Activated CD4-positive, alpha-beta T cell treated with anti-CD3 and anti-CD28 coated beads, Interleukin-2, amount 50 U/mL, for 16 hours (primary cell): ENCODE measurements at regions not wholly inside any gene's neighbourhood (a gene's known extent, or its start where the extent isn't known, plus 50 kb on each side); places are given as distances from the start of the nearest gene placed in this dataset.
"Not testable (repeated sequence)": the region's sequence is repeated elsewhere in the genome, so short reads cannot be mapped to it uniquely, and the experiment has no call there.

Experiments
- DNase-seq: peaks from one replicate; pipeline ENCODE4 v3.0.0-alpha.2; 2020

- no peak for DNase-seq
Observed at GRCh38 chr10:28354511-28354910, 51.6 kb upstream of the MPP7 start.

- DNase-seq = no peak
Observed at GRCh38 chr10:28355376-28355775, 52.5 kb upstream of the MPP7 start.

- DNase-seq = no peak
Observed at GRCh38 chr10:28359334-28359733, 56.5 kb upstream of the MPP7 start.

GRCh38 chr10:28360175-28360574 lies 57.3 kb upstream of the MPP7 start:
- DNase-seq = no peak

GRCh38 chr10:28363376-28363775 lies 60.5 kb upstream of the MPP7 start:
- DNase-seq = no peak

- no peak for DNase-seq
Observed at GRCh38 chr10:28365840-28366239, 63.0 kb upstream of the MPP7 start.

- DNase-seq = no peak
Observed at GRCh38 chr10:28366994-28367393, 64.1 kb upstream of the MPP7 start.

- no peak for DNase-seq
Observed at GRCh38 chr10:28367413-28367812, 64.5 kb upstream of the MPP7 start.

- peak; percentile 88 for DNase-seq
Observed at GRCh38 chr10:28367929-28368484, 65.1 kb upstream of the MPP7 start.

- no peak for DNase-seq
Observed at GRCh38 chr10:28370107-28370835, 67.4 kb upstream of the MPP7 start.

GRCh38 chr10:28371638-28372037 lies 68.8 kb upstream of the MPP7 start:
- not testable (repeated sequence) for DNase-seq

- DNase-seq = no peak
Observed at GRCh38 chr10:28374036-28374435, 71.2 kb upstream of the MPP7 start.

- no peak for DNase-seq
Observed at GRCh38 chr10:28375399-28376354, 72.8 kb upstream of the MPP7 start.

- DNase-seq = no peak
Observed at GRCh38 chr10:28378986-28379585, 76.2 kb upstream of the MPP7 start.

- no peak for DNase-seq
Observed at GRCh38 chr10:28381466-28381865, 78.6 kb upstream of the MPP7 start.

- DNase-seq = peak; percentile 88
Observed at GRCh38 chr10:28381903-28382347, 79.1 kb upstream of the MPP7 start.

- no peak for DNase-seq
Observed at GRCh38 chr10:28382525-28383269, 79.8 kb upstream of the MPP7 start.

GRCh38 chr10:28384557-28384956 lies 81.7 kb upstream of the MPP7 start:
- DNase-seq = no peak

GRCh38 chr10:28385748-28386502 lies 83.1 kb upstream of the MPP7 start:
- DNase-seq = no peak

GRCh38 chr10:28386503-28386868 lies 83.6 kb upstream of the MPP7 start:
- DNase-seq = no peak

- DNase-seq = no peak
Observed at GRCh38 chr10:28387140-28387539, 84.3 kb upstream of the MPP7 start.

- no peak for DNase-seq
Observed at GRCh38 chr10:28391283-28391682, 88.4 kb upstream of the MPP7 start.
